ENCODE measurements at regions not wholly inside any gene's neighbourhood (a gene's known extent, or its start where the extent isn't known, plus 50 kb on each side); places are given as distances from the start of the nearest gene placed in this dataset.

GRCh38 chr19:32097011-32097410 lies 248.4 kb upstream of the ZNF507 start:
- no peaks in the 10 kb centered on the region for H3K9me3 ChIP-seq (replicated peaks; ENCODE audit: insufficient read depth, low read length)
- H3K4me3 ChIP-seq (ENCODE audit: low read length): no peak overlapping the region
- H3K27me3 ChIP-seq (replicated peaks; ENCODE audit: insufficient read depth, low read length): peaks cover 27% of the 10 kb centered on the region
- H3K36me3 ChIP-seq (replicated peaks; ENCODE audit: insufficient read depth, low read length): no peaks in the 10 kb centered on the region
- H3K79me2 ChIP-seq (ENCODE audit: low read length): no peaks in the 10 kb centered on the region
- no peak overlapping the region for H3K4me2 ChIP-seq (ENCODE audit: low read depth, low read length)
- TF ChIP-seq, protein P1, sequence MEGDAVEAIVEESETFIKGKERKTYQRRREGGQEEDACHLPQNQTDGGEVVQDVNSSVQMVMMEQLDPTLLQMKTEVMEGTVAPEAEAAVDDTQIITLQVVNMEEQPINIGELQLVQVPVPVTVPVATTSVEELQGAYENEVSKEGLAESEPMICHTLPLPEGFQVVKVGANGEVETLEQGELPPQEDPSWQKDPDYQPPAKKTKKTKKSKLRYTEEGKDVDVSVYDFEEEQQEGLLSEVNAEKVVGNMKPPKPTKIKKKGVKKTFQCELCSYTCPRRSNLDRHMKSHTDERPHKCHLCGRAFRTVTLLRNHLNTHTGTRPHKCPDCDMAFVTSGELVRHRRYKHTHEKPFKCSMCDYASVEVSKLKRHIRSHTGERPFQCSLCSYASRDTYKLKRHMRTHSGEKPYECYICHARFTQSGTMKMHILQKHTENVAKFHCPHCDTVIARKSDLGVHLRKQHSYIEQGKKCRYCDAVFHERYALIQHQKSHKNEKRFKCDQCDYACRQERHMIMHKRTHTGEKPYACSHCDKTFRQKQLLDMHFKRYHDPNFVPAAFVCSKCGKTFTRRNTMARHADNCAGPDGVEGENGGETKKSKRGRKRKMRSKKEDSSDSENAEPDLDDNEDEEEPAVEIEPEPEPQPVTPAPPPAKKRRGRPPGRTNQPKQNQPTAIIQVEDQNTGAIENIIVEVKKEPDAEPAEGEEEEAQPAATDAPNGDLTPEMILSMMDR (IDR thresholded peaks at IDR 0.05; ENCODE audit: low read length): no peak
- no peak for TF ChIP-seq EZH2phosphoT487 (IDR thresholded peaks at IDR 0.05; ENCODE audit: low read length)
- no peak for TF ChIP-seq EZH2 (optimal IDR thresholded peaks at IDR 0.05; ENCODE audit: low read depth, low read length)
- no peaks in the 10 kb centered on the region for H3K9me2 ChIP-seq (replicated peaks; ENCODE audit: insufficient read depth, low read length)
- H3K4me1 ChIP-seq (ENCODE audit: low read length): no peaks in the 10 kb centered on the region
- DNase-seq: no peak
- H3K9ac ChIP-seq (ENCODE audit: low read length): no peak overlapping the region
- no peak overlapping the region for H3K27ac ChIP-seq (ENCODE audit: low read length)
- no peaks in the 10 kb centered on the region for H3F3A ChIP-seq (ENCODE audit: insufficient read depth, low read length)
- no peak overlapping the region for H2AFZ ChIP-seq (ENCODE audit: low read length)
- no peaks in the 10 kb centered on the region for H4K20me1 ChIP-seq (ENCODE audit: insufficient read depth, low read length)

DNA sequence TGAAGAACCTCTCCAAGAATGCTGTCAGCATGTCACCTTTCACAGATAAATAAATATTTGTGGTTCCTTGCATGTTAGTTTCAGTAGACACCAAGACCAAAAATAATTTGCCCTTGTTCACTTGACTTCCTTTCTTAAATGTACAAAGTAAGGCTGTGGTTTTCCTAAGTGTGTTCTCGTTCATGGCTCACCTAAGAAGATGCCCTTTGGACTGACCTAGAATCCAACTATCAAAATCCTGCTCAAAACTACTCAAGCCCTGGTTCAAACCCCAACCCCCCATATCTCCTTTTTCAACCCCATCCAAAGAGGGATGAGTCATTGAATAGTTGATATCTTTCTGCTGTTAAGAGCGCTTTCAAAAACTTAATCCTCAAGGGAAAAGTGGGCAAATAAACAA lies 247.8 kb upstream of the ZNF507 start:
- Histone ChIP-seq H3K79me2 (ENCODE audit: low read length) (no peaks in the 10 kb centered on the region), H2AFZ (ENCODE audit: low read length) (no peak overlapping the region), H3K4me2 (ENCODE audit: low read depth, low read length) (no peak overlapping the region), H3K27me3 (replicated peaks; ENCODE audit: insufficient read depth, low read length) (peaks cover 26% of the 10 kb centered on the region), H3K9ac (ENCODE audit: low read length) (no peak overlapping the region), H3K9me2 (replicated peaks; ENCODE audit: insufficient read depth, low read length) (no peaks in the 10 kb centered on the region), H3K4me3 (ENCODE audit: low read length) (no peak overlapping the region), H3K9me3 (replicated peaks; ENCODE audit: insufficient read depth, low read length) (no peaks in the 10 kb centered on the region), H4K20me1 (ENCODE audit: insufficient read depth, low read length) (no peaks in the 10 kb centered on the region), H3F3A (ENCODE audit: insufficient read depth, low read length) (no peaks in the 10 kb centered on the region), H3K27ac (ENCODE audit: low read length) (no peak overlapping the region), H3K36me3 (replicated peaks; ENCODE audit: insufficient read depth, low read length) (no peaks in the 10 kb centered on the region), H3K4me1 (ENCODE audit: low read length) (no peaks in the 10 kb centered on the region)
- DNase-seq: peak; percentile 20
- TF ChIP-seq EZH2 (optimal IDR thresholded peaks at IDR 0.05; ENCODE audit: low read depth, low read length) (no peak), EZH2phosphoT487 (IDR thresholded peaks at IDR 0.05; ENCODE audit: low read length) (no peak)
- TF ChIP-seq, protein P1 (IDR thresholded peaks at IDR 0.05; ENCODE audit: low read length): no peak

DNA sequence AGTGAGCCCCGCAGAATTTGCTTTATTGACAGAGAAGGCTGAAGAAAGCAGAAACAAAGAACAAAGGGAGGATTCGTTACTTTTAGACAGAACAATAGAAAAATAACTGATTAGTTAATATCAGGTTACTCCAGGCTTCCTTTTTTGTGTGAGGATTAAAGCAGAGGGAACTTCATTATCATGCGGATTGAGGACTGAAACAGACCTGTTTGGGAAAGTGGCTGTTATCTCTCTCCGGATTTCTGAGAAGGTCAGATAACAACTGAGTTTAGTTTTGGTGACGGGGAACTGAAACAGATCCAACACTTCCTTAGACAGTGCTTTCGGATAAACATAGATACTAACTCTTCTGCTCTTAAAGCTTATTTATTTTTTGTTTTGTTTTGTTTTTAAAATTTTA lies 246.4 kb upstream of the ZNF507 start:
- Histone ChIP-seq H2AFZ (ENCODE audit: low read length) (no peak overlapping the region), H3K9me2 (replicated peaks; ENCODE audit: insufficient read depth, low read length) (no peaks in the 10 kb centered on the region), H3K4me1 (ENCODE audit: low read length) (no peaks in the 10 kb centered on the region), H3K27ac (ENCODE audit: low read length) (no peak overlapping the region), H3K9ac (ENCODE audit: low read length) (no peak overlapping the region), H4K20me1 (ENCODE audit: insufficient read depth, low read length) (no peaks in the 10 kb centered on the region), H3K9me3 (replicated peaks; ENCODE audit: insufficient read depth, low read length) (no peaks in the 10 kb centered on the region), H3K4me2 (ENCODE audit: low read depth, low read length) (no peak overlapping the region), H3K27me3 (replicated peaks; ENCODE audit: insufficient read depth, low read length) (peaks cover 40% of the 10 kb centered on the region), H3F3A (ENCODE audit: insufficient read depth, low read length) (no peaks in the 10 kb centered on the region), H3K4me3 (ENCODE audit: low read length) (no peak overlapping the region), H3K36me3 (replicated peaks; ENCODE audit: insufficient read depth, low read length) (no peaks in the 10 kb centered on the region), H3K79me2 (ENCODE audit: low read length) (no peaks in the 10 kb centered on the region)
- no peak for DNase-seq
- TF ChIP-seq EZH2phosphoT487 (IDR thresholded peaks at IDR 0.05; ENCODE audit: low read length) (no peak), EZH2 (optimal IDR thresholded peaks at IDR 0.05; ENCODE audit: low read depth, low read length) (no peak)
- TF ChIP-seq, protein P1 (IDR thresholded peaks at IDR 0.05; ENCODE audit: low read length): no peak

Measured in MM.1S (cell line).